ENCODE measurements at regions not wholly inside any gene's neighbourhood (a gene's known extent, or its start where the extent isn't known, plus 50 kb on each side); places are given as distances from the start of the nearest gene placed in this dataset.

DNA sequence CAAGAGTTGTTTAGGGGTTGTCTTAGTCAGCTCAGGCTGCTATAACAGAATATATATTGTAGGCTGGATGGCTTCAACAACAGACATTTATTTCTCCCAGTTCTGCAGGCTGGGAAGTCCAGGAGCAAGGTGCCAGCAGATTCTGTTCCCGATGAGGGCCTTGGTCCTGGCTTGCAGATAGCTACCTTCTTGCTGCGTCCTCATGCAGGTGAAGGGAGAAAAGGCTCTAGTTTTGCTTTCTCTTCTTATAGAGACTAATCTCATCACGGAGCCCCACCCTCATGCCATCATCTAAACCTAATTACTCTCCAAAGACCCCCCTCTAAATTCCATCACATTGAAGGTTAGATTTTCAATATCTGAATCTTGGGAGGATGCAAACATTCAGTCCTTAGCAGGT lies 246.0 kb upstream of the ANKRD55 start:
- DNase-seq = no peak

DNA sequence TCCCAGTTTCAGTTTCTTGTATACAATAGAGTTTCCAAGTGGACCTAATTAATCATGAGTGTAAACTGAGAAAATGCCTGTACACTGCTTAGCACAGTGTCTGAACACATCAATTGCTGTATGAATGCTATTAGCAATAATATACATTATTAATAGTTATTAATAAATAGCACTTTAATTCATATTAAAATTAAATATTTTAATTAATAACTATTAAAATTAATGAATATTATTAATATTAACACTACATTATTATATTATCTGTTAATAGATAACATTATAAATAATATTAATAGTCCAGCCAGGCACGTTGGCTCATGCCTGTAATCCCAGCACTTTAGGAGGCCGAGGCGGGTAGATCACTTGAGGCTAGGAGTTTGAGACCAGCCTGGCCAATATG lies 244.9 kb upstream of the ANKRD55 start:
- no peak for DNase-seq

DNA sequence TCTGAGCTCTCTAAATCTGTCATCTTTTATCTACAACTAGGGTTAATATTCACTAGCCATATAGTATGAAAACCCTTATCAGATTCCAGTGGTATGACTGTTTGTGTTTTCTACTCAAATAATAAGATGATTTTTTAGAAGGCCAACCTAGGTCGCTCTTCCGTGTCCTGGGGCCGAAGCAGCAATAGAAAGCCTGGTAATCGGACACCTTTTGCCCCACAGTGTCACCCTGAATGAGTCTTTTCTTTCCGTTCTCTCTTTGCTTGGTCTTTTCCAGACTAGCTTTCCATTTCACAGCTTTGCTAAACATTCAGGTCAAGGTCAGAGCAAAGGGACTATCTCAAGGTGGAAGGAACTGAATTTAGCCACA lies 243.3 kb upstream of the ANKRD55 start:
- DNase-seq = no peak

DNA sequence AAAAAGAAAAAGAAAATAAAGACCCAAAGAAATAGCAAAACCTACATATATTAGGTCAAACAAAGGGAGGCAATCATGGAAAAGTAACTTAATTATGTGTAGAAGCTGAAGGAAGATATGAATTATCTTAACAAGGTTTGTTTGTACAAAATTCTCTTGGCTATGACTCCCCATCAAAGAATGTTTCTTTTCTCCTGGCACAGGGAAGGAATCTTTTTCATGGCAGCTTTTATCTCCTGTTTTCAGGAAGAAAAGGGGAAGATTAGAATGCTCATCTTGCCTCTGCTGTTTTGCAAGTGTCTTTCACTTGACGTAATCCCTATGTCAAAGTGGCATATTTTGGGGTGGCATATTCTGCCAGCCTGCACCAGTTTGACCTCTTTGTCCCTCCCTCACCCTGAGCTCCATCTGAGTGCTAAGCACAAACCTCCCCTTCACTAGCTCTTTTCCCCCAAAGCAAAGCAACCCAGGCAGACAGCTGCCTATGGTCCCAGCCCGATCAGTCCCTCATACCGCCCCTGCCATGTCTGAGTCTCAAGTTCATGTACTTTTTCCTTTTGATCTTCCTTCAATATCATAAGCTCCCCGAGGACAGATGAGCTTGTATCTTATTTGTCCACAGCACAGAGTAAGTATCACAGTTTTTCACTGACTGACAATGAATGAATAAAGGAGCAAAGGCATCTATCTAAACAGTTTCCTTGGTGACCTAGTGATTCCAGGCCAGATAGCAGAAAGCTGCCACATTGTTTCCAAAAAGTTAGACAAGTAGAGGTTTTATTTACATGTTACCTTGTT lies 242.8 kb upstream of the ANKRD55 start:
- no peak for DNase-seq

DNA sequence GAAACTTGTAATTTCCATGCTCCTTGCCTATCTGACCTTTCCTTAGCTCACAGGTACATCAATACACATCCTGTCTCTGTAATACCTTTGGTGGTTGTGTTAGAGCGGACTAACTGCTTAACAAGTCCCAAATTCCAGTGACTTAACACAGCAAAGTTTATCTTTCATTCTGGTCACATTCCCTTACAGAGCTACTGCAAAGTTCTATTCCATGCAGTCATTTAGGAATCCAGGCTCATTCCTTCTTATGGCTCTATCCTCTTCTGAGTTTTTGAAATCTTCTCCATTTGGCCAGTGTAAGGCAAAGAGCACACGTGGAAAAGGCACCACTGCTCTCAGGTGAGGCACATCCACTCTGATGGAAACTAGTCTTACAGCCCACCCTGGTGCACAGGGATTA lies 238.6 kb upstream of the ANKRD55 start:
- no peak for DNase-seq

DNA sequence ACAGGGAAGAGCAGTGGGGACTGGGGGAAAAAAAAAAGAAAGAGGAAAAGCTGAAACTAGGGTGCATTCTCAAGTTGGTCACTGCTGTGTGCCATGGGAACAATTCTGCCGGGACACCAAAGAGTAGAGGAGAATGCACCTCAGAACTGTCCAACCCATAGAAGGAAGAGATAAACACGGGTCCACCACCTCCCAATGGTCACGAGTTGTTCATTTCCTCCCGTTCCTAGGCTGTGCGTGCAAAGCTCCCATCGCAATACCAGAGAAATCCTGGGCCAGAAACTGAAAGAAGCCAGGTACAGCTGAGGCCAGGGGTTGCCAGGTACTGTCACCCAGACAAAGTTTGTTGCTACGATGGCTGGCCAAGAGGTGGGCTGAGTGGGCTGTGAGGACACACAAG lies 236.9 kb upstream of the ANKRD55 start:
- no peak for DNase-seq

DNA sequence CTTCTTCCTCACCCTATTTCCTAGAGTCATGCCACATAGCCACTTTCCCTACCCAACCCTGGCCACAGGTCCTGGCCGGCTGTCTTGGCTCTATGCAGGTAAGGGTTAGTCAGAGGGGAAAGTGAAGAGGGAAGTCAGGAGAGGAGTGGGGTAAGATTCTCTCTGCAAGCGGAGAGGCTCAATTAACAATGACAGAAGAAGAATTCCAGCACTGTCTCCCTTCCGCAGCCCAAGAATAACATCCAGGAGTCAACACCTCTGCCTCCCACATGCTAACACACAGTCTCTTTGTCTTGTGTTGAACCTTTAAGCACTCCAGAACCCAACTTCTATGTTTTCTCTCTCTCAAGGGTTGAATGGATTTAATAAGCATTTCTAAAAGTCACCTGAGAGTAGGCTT lies 235.1 kb upstream of the ANKRD55 start:
- DNase-seq = no peak

DNA sequence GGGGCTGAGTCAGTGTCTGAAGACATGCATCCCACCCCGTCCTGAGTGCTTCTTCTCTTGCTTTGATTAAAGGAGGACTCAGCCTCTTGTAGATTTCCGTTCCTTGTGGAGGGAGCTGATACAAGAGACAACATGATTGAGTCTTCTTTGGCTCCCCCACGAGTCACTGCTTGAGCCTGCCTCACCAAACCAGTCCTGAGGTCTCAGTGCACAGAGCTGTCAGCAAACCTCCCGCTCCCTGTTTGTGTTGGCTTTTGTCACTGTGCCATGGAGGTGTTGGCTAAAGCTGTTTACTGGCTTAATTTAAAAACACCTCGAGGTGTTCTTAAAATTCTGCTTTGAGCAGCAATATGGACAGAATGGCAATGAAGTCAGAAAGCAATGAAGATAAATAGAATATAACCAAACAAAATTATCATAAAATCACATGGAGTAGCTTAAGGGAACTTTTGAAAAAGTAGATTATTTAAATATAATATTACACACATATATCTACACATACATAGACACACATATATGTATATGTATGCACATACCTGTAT lies 234.1 kb upstream of the ANKRD55 start:
- DNase-seq = no peak

DNA sequence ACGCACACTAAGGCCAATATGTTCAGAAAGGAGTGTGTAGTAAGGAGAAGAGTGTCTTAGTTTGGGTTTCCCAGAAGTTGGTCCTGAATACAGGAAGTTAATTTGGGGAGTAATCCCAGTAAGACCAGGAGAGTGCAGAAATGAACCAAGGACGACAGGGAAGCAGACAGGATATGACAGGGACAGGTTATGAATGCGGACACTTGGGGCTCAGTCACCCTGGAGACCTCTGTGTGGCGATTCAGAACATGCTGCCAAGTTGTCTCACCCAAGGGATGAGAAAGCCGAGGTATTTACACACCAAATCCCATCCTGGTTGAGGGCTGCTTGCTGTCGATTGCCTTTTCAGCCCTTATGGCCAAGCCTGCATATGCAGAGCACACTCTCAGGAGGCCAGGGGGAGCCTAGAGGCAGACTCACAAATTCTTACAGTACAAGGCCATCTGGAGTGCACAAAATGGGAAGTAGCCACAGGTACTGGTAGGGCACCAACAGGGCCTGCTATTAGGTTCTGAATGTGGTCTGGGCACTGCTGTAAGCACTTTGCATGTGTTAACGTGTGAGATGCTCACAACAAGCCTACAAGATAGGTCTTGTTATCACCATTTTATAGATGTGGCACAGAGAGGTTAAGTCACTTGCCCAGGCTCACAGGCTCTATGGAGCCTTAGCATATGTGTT lies 233.1 kb upstream of the ANKRD55 start:
- DNase-seq = no peak

DNA sequence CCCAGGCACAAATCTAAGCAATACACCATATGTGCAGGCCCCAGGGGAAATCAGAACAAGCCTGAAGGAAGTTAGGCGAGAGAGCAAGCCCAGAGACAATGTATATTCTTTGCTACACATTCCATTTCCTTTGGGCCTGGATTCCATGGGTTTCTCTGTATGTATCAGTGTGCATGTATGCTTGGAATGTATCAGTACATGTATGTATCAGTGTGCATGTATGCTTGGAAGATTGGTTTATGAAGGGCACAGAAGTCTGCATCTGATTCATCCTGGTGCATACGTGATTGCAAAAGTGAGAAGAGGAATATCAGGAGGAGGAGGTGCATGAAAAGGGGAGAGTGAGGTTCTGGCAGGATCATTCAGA lies 232.6 kb upstream of the ANKRD55 start:
- no peak for DNase-seq

DNA sequence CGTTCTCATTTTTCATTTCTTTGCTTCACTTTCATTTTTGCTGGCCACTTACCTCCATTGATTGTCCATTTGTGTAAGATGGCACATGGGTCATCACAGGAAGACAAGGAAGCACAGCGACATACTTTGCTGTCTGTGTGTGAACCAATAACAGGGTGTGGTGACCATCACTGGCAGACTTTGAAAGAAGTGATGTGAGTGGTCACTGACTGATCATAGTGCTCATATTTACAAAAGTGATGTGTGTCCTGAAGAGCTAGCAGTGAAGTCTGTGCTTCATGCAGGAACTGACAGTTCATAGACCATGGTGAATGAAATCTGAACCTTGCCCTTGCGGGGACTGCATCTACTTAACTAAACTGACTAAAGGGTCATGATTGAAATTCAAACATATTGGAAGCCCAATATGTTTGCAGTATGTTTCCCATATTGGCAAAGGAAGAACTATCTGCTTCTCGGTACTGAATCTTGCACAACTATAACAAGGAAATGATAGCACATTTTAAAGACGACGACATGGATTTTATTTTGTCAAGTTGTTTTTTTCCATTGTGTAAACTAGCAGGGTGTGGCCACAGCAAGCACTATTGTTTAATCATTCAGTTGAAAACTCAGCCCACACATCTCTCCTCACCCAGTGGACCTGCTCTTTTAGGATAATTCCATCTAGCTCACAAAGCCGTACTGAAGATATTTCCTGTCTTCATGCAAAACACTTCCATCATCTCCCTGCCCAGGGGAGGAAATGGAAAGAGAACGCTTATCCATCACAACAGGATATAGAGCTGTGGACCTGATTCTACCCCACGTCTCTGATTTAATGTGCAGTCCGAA lies 232.0 kb upstream of the ANKRD55 start:
- no peak for DNase-seq

DNA sequence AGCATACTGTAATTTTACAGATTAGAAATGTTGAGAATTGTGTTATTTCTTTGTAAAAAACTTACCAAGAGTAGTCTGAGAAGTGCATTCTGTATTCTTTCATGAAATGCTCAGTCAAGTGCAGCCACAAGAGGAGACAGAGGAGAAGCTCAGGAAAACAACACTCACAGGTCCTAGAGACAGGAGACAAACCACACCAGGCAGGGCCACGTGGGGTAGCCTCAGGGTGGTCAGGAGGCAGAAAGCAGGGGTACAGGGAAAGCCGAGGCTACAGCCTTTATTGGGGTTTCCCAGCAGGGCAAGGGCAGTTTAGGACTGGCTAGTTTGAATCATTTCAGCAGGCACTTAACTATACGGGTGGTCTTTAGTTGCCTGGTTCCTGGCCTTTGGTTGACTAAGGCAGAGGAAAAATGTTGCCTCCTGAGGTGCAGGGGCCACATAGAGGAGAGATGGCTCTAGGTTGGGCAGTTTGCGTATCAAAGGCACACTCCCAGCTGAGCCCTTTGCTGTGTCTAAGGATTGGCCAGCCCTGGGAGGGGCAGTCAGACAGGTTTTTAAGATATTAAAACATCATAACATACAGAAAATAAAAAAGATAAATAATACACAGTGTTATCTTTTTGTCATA lies 230.9 kb upstream of the ANKRD55 start:
- no peak for DNase-seq

DNA sequence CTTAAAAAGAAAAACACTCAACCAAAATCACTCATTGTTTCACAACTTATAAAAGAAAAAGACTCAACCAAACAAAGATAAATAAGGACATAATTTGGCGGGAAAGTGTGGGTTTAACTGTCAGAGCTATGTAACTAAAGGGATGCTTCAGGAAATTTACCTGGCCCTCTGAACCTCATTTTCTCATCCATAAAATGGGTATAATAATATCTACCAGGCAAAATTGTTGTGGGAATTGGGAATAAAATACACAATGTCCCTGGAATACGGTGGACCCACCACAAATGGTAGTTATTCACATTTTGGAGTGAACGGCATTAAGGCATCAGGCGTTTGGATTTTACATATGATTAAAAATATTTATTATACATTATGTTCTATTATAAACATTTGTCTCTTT lies 228.5 kb upstream of the ANKRD55 start:
- no peak for DNase-seq

DNA sequence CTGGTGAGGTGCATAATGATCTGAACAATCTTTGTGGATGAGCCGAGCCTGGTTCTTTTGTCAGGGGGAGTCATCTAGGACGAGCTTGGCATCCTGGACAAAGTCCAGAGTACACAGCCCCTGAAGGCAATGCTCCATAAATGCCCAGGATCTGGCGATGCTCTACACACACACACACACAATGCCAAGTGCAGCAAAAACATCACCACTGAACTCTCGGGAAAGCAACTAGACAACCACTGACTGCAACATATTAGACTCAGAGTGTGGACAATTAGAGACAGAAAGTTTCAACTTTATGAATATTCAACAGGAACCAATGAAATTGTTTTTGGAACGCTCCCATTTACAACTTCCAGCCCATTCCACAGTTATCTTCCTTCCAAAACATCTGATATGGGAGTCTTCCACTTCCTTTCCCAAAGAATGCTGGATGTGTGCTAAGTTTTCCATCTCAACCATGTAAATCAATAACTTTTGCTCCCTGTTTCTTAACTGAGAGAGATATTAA lies 227.6 kb upstream of the ANKRD55 start:
- DNase-seq = no peak

DNA sequence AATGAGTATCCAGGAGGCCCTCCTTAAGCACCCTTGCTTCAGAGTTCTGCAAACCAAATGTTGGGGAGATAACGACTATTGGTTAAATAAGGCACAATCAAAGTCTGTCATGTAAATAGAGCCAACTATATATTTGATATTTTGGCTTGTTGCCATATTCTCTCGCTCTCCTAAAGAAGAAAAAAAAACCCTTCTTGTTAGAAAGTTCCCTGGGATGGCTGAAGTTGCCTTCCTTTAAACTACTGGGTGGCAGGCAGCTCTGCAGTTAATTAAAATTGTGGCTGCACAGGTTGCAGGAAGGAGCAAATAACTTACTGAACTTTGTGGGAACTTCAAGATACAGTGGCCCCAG lies 227.0 kb upstream of the ANKRD55 start:
- DNase-seq = no peak

DNA sequence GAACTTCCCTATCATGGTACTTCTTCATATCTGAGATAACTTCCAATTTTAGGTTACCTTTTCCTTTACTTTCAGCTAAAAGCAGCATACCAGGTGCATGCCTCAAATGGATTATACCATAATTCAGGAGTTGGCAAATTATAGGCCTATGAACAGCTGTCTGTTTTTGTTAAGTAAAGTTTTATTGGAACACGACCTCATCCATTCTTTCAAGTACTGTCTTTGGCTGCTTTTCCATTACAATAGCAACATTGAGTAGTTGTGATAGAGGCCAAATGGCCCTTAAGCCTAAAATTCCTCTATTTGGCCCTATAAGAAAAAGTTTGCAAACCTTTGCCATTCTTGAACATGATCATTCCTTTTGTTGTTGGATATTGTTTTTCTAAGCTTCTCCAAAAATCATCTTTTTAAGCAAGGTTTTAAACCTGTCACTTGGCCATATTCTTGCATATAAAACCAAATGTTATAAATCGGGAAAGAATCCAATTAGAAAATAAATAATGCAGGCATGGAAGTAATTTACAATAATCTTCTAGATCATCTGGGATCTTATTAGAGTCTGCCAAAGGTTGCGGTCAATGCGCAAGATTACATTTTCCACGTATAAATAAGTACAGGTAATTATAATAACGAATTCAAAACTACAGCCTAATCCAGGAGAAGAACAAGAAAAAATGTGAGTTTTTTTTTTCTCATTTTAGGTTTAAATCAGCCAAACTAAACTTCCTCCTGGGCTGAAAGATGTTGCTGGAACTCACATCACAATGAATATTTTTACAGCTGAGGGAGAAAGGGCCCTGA lies 226.5 kb upstream of the ANKRD55 start:
- DNase-seq = no peak

DNA sequence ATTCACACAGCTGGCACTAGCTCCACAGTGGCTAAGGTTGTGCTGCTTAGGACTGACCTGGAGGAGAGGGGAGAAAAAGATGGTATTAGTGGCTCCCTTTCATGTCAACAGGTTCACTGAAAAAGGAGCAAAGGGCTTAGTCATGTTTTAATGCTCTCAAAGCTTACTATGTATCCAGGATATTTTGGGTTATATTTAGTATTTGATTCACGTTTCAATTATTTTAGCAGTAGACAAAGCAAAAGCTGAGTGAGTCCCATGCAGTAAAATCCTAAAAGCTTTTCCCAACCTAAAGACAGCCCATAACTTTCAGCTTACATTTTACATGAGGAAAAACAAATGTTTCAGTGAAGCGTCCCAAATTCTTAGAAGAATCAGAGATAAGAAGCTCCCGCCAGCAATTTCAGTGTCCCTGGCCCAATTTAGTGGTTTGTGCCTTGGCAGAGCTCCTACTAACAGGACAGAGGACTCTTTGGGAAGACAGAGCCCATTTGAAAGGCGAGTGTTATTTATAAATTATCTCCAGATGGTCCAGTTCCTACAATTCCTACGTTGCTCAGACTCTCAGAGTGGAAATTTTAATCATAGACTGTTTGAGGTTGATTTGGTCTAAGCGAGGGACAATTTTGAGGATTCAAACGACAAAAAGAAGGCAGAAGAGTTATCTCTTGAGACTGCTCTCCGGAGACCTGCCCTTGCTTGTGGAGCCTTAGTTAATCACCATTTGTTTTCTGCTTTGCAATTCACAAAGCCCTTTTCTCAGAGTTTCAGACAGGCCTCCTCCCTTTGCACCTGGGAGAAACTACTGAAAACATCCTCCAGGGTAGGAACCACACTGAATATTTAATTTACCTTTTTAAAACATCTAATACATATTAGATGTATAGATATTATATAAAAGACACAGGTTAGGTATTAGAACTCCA lies 225.0 kb upstream of the ANKRD55 start:
- DNase-seq = no peak

DNA sequence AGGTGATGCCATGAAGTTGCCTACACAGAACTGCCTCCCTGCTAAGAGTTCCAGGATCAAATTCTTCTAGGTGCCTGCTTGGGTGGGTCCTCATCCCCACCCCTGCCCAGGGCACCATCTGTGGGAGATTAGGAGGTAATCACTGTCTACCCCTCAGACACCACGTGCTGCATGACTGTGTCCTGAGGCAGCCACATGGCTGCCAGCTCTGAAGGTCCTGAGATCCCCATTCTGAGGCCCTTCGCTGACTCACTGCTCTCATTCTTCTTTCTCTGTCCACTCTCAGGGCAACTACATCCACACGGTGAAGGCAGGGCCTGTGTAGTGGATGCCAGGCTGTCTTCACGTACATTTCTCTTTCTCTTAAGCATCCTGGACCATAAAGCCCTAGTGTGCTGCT lies 222.9 kb upstream of the ANKRD55 start:
- no peak for DNase-seq

DNA sequence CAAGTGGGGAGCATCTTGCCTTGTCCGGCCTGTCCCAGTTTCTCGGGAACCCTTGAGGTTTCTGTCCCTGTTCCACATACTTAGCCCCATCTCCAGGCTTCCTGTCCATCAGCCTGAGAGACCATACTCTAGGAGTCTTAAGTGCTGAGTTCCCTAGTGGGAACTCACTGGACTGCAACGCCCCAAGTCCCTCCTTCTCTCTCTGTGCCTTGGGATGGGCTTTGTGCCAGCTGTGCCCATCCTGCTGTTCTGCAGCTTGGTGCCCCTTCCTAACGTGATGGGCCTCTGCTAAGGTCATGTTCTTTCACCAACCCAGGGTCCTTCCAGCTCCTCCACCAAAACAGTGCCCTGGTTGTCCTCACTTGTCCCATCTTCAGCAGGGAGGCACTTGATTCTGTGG lies 222.3 kb upstream of the ANKRD55 start:
- no peak for DNase-seq

DNA sequence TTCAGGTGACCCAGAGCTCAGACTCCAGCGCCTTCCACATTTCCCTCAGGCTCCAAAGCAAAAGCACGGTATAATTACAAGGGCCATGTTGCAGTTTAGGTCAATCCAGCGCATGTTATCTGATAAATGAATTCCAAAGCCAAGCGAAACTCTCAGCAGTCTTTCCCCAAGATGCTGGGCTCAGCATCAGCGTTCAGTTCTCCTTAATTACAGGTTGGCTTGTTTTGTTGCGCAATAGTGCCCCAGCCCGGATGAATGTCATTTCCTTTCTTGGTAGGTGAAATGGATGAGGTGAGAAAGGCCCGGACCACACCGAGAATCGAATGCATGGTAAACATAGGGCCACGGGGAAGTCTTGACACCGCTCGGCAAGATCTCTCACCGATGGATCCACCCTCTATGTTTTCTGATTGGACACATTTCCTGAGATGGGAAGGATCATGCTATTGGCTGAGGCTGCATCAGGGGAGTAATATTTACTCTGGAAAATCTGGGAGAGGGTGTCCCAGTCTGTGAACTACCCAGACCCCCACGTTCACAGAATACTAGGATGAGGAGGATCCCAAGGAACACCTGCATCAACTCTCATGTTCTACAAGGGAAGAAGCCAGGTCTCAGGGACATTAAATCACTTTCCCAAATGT lies 221.2 kb upstream of the ANKRD55 start:
- no peak for DNase-seq

DNA sequence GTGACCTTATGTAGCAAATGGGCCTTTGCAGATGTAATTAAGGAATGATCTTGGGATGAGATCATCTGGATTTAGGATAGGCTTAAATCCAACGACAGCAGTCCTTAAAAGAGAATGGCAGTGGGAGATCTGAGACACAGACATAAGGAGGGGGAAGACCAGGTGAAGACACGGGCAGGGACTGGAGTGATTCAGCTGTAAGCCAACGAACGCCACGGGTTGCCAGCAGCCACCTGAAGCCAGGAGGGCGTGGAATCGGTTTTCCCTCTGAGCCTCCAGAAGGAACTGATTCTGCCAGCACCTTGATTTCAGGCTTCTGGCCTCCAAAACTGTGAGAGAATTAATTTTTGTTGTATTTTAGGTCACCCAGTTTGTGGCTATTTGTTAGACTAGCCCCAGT lies 218.6 kb upstream of the ANKRD55 start:
- no peak for DNase-seq
